NCI-H2196 treated with DMSO at 0.1 percent for 48 hours (cell line): ENCODE measurements at regions not wholly inside any gene's neighbourhood (a gene's known extent, or its start where the extent isn't known, plus 50 kb on each side); places are given as distances from the start of the nearest gene placed in this dataset.
"Not testable (repeated sequence)": the region's sequence is repeated elsewhere in the genome, so short reads cannot be mapped to it uniquely, and the experiment has no call there.

Source experiments
- DNase-seq: peaks from one replicate; lab custom pipeline; 2025; ENCODE audit not compliant: unreplicated experiment; lab: John Stamatoyannopoulos, UW

DNA sequence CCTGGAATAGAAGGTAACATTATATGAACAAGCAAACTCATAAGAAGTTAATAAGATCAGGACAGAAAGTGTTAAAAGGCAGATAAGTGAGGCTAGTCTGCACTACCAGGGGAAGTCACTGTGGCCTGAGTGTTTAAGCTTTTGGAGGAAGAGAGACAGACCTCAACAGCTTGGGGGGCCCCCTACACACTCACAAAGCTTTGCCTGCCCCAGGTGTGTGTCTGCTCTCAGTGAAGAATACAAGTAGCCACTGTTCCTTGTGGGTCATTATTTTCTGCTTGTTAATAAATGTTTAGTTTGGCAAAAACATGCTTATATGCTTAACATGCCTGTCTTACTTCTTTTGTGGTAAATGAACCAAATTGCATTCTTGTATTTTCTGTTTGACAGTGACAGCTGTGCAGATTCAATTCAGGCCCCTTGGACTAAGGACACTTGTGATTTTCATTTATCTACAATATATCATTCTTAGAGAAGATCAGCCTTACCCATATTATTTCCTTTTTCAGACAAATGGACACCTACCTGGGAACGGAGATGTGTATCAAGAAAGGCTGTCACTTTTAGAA is 50.7 kb upstream of the C12orf71 start:
- no peak for DNase-seq

DNA sequence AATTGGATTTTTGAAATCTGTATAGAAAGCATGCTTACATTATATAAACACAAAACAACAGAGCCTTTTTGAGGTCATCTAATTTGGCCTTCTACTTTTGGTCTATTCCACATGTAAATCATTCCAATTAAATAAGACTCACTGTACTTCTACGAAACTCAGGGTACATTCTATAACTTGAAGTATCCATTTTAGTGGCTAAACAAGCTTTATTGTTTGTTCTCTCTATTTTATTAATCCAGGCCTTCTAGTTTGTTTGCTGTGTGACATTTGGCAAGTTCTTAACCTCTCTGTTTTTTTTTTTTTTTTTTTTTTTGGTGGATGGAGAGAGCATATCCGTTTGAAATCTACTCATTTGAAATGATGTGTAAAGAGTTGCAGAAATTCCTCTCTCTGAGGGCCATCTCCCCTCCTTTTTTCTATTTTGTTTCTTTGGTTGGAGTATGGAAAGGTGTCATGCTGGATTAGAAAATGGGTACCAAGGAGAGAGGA is 58.1 kb upstream of the C12orf71 start:
- DNase-seq = no peak

DNA sequence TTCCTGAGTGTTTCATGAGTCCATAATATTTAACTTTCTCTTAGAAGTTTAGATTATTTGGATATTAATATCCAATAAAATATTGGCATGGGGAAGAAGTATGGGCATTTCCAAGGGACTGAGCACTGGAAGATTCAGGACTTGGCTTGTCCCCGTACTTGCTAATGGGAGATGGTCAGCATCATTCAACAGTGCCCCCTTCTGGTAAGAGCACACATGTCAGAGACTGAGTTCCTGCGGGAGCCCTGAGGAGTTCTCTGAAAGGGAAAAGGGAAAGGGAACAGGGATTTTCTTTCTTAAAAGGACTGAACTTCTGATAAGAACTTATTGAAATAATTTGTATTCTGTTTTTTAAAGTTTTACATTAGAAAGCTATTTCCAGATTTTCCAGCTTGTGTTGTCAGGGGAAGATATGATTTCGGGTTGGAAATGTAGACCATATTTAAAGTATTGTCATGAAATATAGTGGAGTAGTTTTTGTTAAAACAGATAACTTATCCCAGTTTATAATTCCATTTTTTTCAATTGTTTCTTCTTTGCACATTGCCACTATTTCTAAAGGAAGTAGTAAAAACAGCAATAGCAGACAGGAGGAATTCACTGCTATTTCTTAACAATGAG is 59.8 kb upstream of the C12orf71 start:
- peak; percentile 72 for DNase-seq

GRCh38 chr12:27143256-27144069 is 61.1 kb upstream of the C12orf71 start:
- DNase-seq = no peak

GRCh38 chr12:27145725-27146124 is 63.3 kb upstream of the C12orf71 start:
- not testable (repeated sequence) for DNase-seq

- no peak for DNase-seq
Observed at GRCh38 chr12:27148373-27148772, 66.0 kb upstream of the C12orf71 start.

DNA sequence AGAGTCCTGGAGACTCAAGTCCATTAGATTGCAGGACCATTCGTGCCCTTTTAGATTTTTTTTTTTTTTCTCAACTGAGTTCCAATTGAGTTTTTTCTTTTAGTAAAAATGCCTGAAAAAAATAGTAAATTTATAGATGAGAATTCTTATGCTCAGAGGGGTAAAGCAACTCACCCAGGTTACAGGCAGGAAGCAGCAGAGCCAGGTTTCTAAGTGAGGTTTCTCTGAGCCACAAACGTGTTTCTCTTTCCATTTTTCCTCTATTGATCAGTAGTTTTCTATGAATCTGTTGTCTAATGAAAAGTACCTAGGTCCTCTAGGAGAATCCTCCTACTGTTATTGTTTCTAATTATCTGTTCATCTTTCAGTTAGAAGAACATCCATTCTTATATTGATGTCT is 66.4 kb upstream of the C12orf71 start:
- DNase-seq = no peak

GRCh38 chr12:27151479-27151878 is 69.1 kb upstream of the C12orf71 start:
- no peak for DNase-seq

GRCh38 chr12:27158297-27158696 is 75.9 kb upstream of the C12orf71 start:
- no peak for DNase-seq

DNA sequence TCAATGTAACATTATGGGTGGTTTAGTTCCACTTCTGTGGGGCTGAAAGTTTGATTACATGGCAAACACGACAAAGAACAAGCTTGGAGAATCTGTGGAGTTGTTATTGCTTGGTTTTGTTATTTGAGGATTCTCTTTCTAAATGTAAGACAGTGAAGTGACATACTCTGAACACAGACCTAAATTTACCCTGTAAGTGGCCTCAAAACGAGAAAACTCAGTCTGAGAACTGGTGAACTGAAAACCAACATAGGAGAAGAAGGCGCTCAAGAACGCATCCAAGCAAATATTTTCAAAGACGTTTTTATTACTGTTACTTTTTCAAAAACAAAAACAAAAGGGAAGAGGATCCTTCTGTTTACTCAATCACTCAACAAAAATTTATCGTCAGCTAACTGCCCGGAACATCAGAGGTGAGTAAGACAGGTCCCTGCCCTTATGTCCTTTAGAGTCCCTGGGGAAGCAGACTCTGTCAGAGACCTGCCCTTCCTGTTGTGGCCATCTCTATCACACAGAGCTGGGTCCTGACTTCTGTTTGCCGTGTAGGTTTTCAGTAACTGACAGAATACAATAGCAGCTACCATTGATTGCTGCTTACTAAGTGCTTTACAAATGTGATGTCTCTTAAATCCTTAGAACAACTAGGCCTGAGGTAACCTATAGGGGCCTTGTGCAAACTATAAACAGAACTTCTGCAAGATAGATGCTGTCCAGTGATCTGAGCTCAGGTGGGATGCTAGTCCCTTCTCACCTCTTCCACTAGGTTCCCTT is 79.3 kb upstream of the C12orf71 start:
- no peak for DNase-seq

- no peak for DNase-seq
Observed at GRCh38 chr12:27162229-27162537, 79.8 kb upstream of the C12orf71 start.

DNA sequence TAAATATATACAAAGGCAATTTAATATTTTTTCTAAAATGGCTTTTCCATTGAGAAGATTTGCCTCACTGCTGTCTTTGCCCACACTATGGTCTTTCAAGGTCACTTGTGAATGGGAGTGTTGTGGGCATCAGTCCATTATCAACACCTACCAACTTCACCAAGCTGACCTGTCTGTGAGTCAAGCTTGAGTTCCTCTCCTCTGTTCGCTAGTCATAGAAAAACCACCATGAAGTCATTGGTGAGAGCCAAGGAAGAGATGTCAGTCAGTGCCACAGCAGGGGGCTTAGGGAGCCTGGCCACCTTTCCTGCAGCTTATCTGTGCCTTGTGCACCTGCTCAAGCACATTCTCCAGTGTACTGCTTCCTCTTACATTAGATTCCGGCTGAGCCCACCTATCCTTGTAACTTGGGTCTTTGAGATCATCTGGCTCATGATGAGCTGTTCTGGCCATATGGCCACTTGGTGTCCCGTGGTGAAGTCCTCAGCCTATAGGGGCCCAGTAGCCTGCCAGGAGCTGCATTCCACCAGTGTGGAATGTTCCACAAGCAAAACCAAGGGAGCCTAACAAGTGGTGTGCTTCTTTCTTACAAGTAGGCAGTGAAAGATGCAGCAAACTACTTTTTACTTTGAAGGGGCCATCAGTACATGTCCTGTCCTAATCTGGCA is 80.8 kb upstream of the C12orf71 start:
- no peak for DNase-seq

DNA sequence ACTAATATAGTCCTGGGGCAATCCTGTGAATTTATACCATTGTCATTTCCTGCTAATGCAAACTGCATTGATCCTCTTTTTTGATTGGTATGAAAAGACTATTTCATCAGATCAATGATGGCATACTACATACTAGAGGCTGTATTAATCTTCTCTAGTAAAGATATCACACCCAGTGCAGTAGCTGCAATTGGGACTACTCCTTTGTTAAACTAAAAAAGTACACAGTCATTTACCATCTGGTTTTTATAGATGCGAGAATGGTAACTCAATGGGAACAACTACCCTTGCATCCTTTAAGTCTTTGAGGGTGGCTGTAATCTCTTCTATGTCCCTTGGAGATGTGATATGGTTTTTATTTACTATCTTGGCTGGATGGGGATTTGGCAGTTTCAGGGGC is 80.2 kb upstream of the STK38L start:
- no peak for DNase-seq

DNA sequence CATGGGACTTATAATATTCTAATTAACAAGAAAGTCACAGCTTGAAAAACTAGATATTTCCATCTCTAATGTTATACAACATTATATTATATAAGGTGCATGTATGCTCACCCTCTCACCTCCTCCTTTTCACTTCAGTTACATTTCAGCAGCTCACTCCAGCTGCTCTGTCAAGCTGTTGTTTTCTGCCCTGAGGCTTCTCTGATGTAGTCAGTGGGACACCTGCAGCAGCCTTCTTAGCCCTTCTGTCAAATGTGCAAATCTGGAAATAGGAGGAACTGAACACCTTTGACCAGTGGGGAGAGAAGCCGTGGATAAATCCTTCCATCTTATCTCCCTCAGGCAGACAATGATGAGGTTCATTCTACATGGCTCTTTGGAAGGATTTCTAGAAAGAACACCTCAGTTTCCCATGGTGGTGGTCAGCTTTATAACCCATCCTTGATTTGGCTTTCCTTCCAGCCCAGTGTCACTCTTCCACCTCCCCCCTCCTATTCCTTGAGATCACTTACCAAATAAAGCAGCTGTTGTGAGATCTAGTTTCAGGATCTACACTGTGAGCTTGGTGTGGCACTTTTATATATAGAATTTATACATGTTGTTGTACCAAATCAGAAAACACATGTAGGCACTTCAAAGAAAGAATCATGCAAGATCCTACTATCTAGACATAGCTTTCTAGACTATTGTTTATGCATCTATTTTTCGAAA is 79.6 kb upstream of the STK38L start:
- DNase-seq = no peak

DNA sequence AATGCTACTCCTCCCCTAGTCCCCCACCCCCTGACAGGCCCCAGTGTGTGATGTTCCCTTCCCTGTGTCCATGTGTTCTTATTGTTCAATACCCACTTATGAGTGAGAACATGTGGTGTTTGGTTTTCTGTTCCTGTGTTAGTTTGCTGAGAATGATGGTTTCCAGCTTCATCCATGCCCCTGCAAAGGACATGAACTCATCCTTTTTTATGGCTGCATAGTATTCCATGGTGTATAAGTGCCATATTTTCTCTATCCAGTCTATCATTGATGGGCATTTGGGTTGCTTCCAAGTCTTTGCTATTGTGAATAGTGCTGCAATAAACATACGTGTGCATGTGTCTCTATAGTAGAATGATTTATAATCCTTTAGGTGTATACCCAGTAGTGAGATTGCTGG is 78.1 kb upstream of the STK38L start:
- DNase-seq = not testable (repeated sequence)

DNA sequence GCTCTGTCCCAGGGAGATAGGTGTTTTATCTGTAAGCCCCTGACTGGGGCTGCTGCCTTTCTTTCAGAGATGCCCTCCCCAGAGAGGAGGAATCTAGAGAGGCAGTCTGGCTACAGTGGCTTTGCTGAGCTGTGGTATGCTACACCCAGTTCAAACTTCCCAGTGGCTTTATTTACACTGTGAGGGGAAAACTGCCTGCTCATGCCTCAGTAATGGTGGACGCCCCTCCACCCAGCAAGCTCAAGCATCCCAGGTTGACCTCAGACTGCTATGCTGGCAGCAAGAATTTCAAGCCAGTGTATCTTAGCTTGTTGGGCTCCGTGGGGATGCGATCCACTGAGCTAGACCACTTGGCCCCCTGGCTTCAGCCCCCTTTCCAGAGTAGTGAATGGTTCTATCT is 72.6 kb upstream of the STK38L start:
- DNase-seq = not testable (repeated sequence)

- DNase-seq = no peak
Observed at GRCh38 chr12:27176765-27177164, 67.3 kb upstream of the STK38L start.

- no peak for DNase-seq
Observed at GRCh38 chr12:27177706-27178105, 66.4 kb upstream of the STK38L start.

GRCh38 chr12:27178255-27178654 is 65.8 kb upstream of the STK38L start:
- no peak for DNase-seq

GRCh38 chr12:27178723-27179399 is 65.2 kb upstream of the STK38L start:
- DNase-seq = no peak
